NT2/D1 (cell line): ENCODE measurements at regions not wholly inside any gene's neighbourhood (a gene's known extent, or its start where the extent isn't known, plus 50 kb on each side); places are given as distances from the start of the nearest gene placed in this dataset.

ENCODE experiments used
- SUZ12 ChIP-seq: IDR thresholded peaks from 2 replicates; pipeline ENCODE4 v1.6.1; 2011; ENCODE audit not compliant: insufficient read length, insufficient read depth; ENCODE audit errors: extremely low read depth
- YY1 ChIP-seq: IDR thresholded peaks from 2 replicates; pipeline ENCODE4 v1.6.1; 2011; ENCODE audit not compliant: insufficient read length, insufficient read depth
- ZNF274 ChIP-seq: IDR thresholded peaks from 2 replicates; pipeline ENCODE4 v1.6.1; 2011; ENCODE audit warnings: mild to moderate bottlenecking, low read depth, low read length

DNA sequence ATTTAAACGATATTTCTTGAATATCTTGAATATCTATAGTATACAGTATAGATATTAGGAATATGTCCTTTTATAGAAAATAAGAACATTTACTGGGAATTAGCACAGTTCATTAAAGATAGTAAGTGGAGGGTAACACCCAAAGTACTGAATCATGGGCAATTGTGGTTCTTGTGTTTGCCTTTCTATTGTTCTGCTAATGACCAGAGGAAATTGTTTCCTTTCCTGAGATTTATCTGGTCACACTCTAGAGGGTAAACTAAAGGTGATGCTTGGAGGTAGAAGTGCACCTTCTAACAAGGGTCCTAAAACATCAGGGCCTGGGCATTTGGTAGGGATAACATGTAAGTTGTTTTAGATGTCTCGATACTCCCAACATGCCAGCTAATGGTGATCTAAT is 241.3 kb upstream of the SFRP2 start:
- TF ChIP-seq YY1 (no peak), ZNF274 (no peak), SUZ12 (no peak)
